Astrocyte of the spinal cord (primary cell): ENCODE measurements at regions not wholly inside any gene's neighbourhood (a gene's known extent, or its start where the extent isn't known, plus 50 kb on each side); places are given as distances from the start of the nearest gene placed in this dataset.

ENCODE experiments used
- DNase-seq: peaks from one replicate; pipeline ENCODE4 v3.0.0; 2011; ENCODE audit warnings: low read depth, low spot score
- H3K4me3 ChIP-seq: 2 replicates; pipeline ENCODE4 v1.5.1; 2011; ENCODE audit warnings: low read depth, mild to moderate bottlenecking, low read length, moderate library complexity
- CTCF ChIP-seq: IDR thresholded peaks from 2 replicates; pipeline ENCODE4 v1.5.1; 2012; ENCODE audit warnings: low read depth, mild to moderate bottlenecking, low read length, inconsistent platforms
- in situ Hi-C: cut with HindIII; loops from 2 replicates; pipeline ENCODE4 v1.10.0; 2017; ENCODE audit warnings: low sequenced_read_pairs

GRCh38 chr17:56057869-56058268 is 95.4 kb upstream of the ANKFN1 start:
- no peak for TF ChIP-seq CTCF
- in situ Hi-C loops: no loop called here
- no peak for DNase-seq
- H3K4me3 ChIP-seq: no peak overlapping the region

- in situ Hi-C loops: no loop called here
- TF ChIP-seq CTCF: no peak
- no peak overlapping the region for H3K4me3 ChIP-seq
- DNase-seq: no peak
Observed at GRCh38 chr17:56064506-56064905, 88.8 kb upstream of the ANKFN1 start.

DNA sequence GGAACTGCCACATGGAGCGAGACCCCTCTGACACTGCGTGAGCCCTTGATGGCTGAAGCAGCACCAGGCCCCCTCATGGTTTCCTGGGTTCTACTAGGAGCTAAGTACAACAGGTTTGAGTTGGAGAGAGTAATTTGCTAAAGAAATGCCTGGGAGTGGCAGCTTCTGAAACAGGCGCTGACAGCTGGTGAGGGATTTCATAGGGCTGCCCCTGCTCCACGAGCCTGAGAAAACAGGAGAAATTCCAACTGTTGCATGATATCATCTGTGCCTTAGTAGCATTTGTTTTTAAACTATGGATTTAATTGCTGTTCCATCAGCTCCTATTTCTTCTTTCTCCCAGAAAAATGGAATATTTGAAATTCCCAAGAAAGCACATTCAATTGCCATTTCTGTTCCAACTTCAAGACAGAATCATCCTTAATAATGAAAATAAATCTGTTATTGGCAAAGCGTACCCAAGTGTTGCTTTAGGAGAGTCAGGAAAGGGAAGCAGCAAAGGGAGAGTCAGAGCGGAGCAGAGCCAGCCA is 78.8 kb upstream of the ANKFN1 start:
- no peak for TF ChIP-seq CTCF
- in situ Hi-C loops: no loop called here
- H3K4me3 ChIP-seq: no peak overlapping the region
- no peak for DNase-seq

- DNase-seq: no peak
- no peak for TF ChIP-seq CTCF
- H3K4me3 ChIP-seq: no peak overlapping the region
- in situ Hi-C loops: no loop called here
Observed at GRCh38 chr17:56076980-56077379, 76.3 kb upstream of the ANKFN1 start.

GRCh38 chr17:56083475-56083874 is 69.8 kb upstream of the ANKFN1 start:
- in situ Hi-C loops: no loop called here
- H3K4me3 ChIP-seq: no peak overlapping the region
- TF ChIP-seq CTCF: no peak
- no peak for DNase-seq

GRCh38 chr17:56085576-56086267 is 67.6 kb upstream of the ANKFN1 start:
- DNase-seq: peak; percentile 8
- no peak overlapping the region for H3K4me3 ChIP-seq
- no peak for TF ChIP-seq CTCF
- in situ Hi-C loops: no loop called here
